ENCODE measurements at regions not wholly inside any gene's neighbourhood (a gene's known extent, or its start where the extent isn't known, plus 50 kb on each side); places are given as distances from the start of the nearest gene placed in this dataset.

DNA sequence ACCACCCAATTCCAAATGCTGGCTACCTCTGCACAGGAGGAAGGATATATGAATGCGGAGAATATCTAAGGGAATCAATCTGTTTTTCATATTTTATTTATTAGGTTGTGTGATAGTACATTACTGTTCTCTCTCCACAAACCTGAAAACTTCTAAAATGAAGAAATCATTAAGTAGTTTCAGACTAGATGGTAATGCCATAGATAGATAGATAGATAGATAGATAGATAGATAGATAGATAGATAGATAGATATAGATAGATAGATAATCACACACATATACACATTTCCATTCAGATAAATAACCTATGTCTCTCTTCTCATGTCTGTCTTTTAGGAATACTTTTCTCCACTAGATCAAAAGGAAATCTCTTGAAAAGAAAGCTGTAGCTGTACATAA, 126.1 kb upstream of the TSPAN8 start:
- Histone ChIP-seq H2AFZ (ENCODE audit: low read depth, low read length) (no peak overlapping the region), H3K4me2 (ENCODE audit: insufficient read depth, low read length) (no peak overlapping the region), H3K9me1 (replicated peaks; ENCODE audit: control insufficient read depth, extremely low read depth, insufficient read depth, low read length) (no peaks in the 10 kb centered on the region), H3K9ac (replicated peaks; ENCODE audit: extremely low read depth, insufficient read depth, low read length) (no peak overlapping the region), H3K27me3 (ENCODE audit: control insufficient read depth in 2 of 2, insufficient read depth in 2 of 2, low read length in 2 of 2) (no peaks in the 10 kb centered on the region), H3K9me3 (replicated peaks; ENCODE audit: control insufficient read depth, insufficient read depth, low read length) (no peaks in the 10 kb centered on the region), H3K79me2 (ENCODE audit: control insufficient read depth, insufficient read depth, low read length) (no peaks in the 10 kb centered on the region), H3K27ac (ENCODE audit: insufficient read depth, low read depth, low read length) (no peak overlapping the region), H4K20me1 (replicated peaks; ENCODE audit: control insufficient read depth, extremely low read depth, insufficient read depth, low read length) (no peaks in the 10 kb centered on the region), H3K36me3 (ENCODE audit: control insufficient read depth in 2 of 2, extremely low read depth in 1 of 2, insufficient read depth in 2 of 2, low read length in 2 of 2) (no peaks in the 10 kb centered on the region), H3K4me1 (ENCODE audit: control insufficient read depth, extremely low read depth, insufficient read depth, low read length) (no peaks in the 10 kb centered on the region), H3K4me3 (replicated peaks in 1 of 3; ENCODE audit: insufficient read depth in 1 of 3, low read depth in 1 of 3, low read length in 3 of 3) (no peak overlapping the region)
- TF ChIP-seq MYC (IDR thresholded peaks at IDR 0.05; ENCODE audit: low read depth, low read length) (no peak), POLR2A (IDR thresholded peaks at IDR 0.05; ENCODE audit: low read depth, low read length) (no peak), JUN (IDR thresholded peaks at IDR 0.05; ENCODE audit: borderline replicate concordance, insufficient read depth, insufficient read length, low read depth) (no peak), POLR2AphosphoS5 (IDR thresholded peaks at IDR 0.05; ENCODE audit: insufficient read depth, low read depth, low read length) (no peak), GATA2 (IDR thresholded peaks at IDR 0.05; ENCODE audit: insufficient read depth, insufficient read length, low read depth, low read length) (no peak), EZH2 (IDR thresholded peaks at IDR 0.05; ENCODE audit: borderline replicate concordance, low read depth, low read length, severe bottlenecking) (no peak), FOS (IDR thresholded peaks at IDR 0.05; ENCODE audit: borderline replicate concordance, insufficient read depth, low read length) (no peak)
- TF ChIP-seq, protein P1, sequence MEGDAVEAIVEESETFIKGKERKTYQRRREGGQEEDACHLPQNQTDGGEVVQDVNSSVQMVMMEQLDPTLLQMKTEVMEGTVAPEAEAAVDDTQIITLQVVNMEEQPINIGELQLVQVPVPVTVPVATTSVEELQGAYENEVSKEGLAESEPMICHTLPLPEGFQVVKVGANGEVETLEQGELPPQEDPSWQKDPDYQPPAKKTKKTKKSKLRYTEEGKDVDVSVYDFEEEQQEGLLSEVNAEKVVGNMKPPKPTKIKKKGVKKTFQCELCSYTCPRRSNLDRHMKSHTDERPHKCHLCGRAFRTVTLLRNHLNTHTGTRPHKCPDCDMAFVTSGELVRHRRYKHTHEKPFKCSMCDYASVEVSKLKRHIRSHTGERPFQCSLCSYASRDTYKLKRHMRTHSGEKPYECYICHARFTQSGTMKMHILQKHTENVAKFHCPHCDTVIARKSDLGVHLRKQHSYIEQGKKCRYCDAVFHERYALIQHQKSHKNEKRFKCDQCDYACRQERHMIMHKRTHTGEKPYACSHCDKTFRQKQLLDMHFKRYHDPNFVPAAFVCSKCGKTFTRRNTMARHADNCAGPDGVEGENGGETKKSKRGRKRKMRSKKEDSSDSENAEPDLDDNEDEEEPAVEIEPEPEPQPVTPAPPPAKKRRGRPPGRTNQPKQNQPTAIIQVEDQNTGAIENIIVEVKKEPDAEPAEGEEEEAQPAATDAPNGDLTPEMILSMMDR (IDR thresholded peaks at IDR 0.05; ENCODE audit: extremely low read depth in 1 of 2, insufficient read depth in 1 of 2, low read depth in 1 of 2, low read length in 2 of 2) = no peak
- TF ChIP-seq, protein P2, sequence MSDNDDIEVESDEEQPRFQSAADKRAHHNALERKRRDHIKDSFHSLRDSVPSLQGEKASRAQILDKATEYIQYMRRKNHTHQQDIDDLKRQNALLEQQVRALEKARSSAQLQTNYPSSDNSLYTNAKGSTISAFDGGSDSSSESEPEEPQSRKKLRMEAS (IDR thresholded peaks at IDR 0.05; ENCODE audit: insufficient read depth, insufficient read length) = no peak
- CTCF ChIA-PET = no interaction called here
- POLR2A ChIA-PET = no interaction called here
- intact Hi-C loops (cut with micrococcal nuclease) = no loop called here
- DNase-seq (ENCODE audit: low read depth, low spot score) (no peak), FAIRE-seq (no peak)
- no TSS peak for BruUV-seq (replicated peaks)
- dilution Hi-C loops (cut with MboI; ENCODE audit: extremely low pct_ligation_motif_present, low sequenced_read_pairs) = no loop called here
